ENCODE measurements at regions not wholly inside any gene's neighbourhood (a gene's known extent, or its start where the extent isn't known, plus 50 kb on each side); places are given as distances from the start of the nearest gene placed in this dataset.

DNA sequence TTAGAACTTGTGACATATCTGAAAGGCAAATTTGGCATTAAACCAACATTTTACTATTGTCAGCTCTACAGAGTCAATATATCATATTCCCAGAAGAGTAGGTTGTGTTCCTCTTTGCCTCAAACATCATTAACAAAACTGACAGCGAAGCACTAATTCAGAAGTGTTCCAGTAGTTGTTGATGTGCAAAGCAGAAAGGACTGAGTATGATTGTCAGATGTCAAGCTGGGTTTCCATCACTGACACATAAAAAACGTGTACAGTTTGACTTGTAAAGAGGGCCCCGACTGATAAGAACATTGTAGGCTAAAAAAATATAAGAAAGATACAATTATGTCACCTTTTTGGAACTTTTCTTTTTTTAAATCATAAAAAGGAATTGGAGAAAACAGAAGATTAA is 101.5 kb upstream of the ZNF608 start:
- CTCF ChIA-PET, result no interaction called here
- Histone ChIP-seq H3K9ac (replicated peaks; ENCODE audit: extremely low read depth, insufficient read depth, low read length) (no peak overlapping the region), H3K27ac (ENCODE audit: insufficient read depth, low read depth, low read length) (no peak overlapping the region), H3K4me2 (ENCODE audit: insufficient read depth, low read length) (no peak overlapping the region), H3K9me3 (replicated peaks; ENCODE audit: control insufficient read depth, insufficient read depth, low read length) (no peaks in the 10 kb centered on the region), H3K9me1 (replicated peaks; ENCODE audit: control insufficient read depth, extremely low read depth, insufficient read depth, low read length) (no peaks in the 10 kb centered on the region), H4K20me1 (replicated peaks; ENCODE audit: control insufficient read depth, extremely low read depth, insufficient read depth, low read length) (no peaks in the 10 kb centered on the region), H3K36me3 (ENCODE audit: control insufficient read depth in 2 of 2, extremely low read depth in 1 of 2, insufficient read depth in 2 of 2, low read length in 2 of 2) (no peaks in the 10 kb centered on the region), H2AFZ (ENCODE audit: low read depth, low read length) (no peak overlapping the region), H3K27me3 (ENCODE audit: control insufficient read depth in 2 of 2, insufficient read depth in 2 of 2, low read length in 2 of 2) (no peaks in the 10 kb centered on the region), H3K79me2 (ENCODE audit: control insufficient read depth, insufficient read depth, low read length) (no peaks in the 10 kb centered on the region), H3K4me1 (ENCODE audit: control insufficient read depth, extremely low read depth, insufficient read depth, low read length) (no peaks in the 10 kb centered on the region), H3K4me3 (replicated peaks in 1 of 3; ENCODE audit: insufficient read depth in 1 of 3, low read depth in 1 of 3, low read length in 3 of 3) (no peak overlapping the region)
- no peak for FAIRE-seq
- POLR2A ChIA-PET, result no interaction called here
- dilution Hi-C loops (cut with MboI; ENCODE audit: extremely low pct_ligation_motif_present, low sequenced_read_pairs), result no loop called here
- DNase-seq (ENCODE audit: low read depth, low spot score), result no peak
- no TSS peak for BruUV-seq (replicated peaks)
- TF ChIP-seq, protein P1, sequence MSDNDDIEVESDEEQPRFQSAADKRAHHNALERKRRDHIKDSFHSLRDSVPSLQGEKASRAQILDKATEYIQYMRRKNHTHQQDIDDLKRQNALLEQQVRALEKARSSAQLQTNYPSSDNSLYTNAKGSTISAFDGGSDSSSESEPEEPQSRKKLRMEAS (IDR thresholded peaks at IDR 0.05; ENCODE audit: insufficient read depth, insufficient read length), result no peak
- TF ChIP-seq, protein P2, sequence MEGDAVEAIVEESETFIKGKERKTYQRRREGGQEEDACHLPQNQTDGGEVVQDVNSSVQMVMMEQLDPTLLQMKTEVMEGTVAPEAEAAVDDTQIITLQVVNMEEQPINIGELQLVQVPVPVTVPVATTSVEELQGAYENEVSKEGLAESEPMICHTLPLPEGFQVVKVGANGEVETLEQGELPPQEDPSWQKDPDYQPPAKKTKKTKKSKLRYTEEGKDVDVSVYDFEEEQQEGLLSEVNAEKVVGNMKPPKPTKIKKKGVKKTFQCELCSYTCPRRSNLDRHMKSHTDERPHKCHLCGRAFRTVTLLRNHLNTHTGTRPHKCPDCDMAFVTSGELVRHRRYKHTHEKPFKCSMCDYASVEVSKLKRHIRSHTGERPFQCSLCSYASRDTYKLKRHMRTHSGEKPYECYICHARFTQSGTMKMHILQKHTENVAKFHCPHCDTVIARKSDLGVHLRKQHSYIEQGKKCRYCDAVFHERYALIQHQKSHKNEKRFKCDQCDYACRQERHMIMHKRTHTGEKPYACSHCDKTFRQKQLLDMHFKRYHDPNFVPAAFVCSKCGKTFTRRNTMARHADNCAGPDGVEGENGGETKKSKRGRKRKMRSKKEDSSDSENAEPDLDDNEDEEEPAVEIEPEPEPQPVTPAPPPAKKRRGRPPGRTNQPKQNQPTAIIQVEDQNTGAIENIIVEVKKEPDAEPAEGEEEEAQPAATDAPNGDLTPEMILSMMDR (IDR thresholded peaks at IDR 0.05; ENCODE audit: extremely low read depth in 1 of 2, insufficient read depth in 1 of 2, low read depth in 1 of 2, low read length in 2 of 2), result no peak
- TF ChIP-seq MYC (IDR thresholded peaks at IDR 0.05; ENCODE audit: low read depth, low read length) (no peak), GATA2 (IDR thresholded peaks at IDR 0.05; ENCODE audit: insufficient read depth, insufficient read length, low read depth, low read length) (no peak), POLR2A (IDR thresholded peaks at IDR 0.05; ENCODE audit: low read depth, low read length) (no peak), JUN (IDR thresholded peaks at IDR 0.05; ENCODE audit: borderline replicate concordance, insufficient read depth, insufficient read length, low read depth) (no peak), FOS (IDR thresholded peaks at IDR 0.05; ENCODE audit: borderline replicate concordance, insufficient read depth, low read length) (no peak), POLR2AphosphoS5 (IDR thresholded peaks at IDR 0.05; ENCODE audit: insufficient read depth, low read depth, low read length) (no peak), EZH2 (IDR thresholded peaks at IDR 0.05; ENCODE audit: borderline replicate concordance, low read depth, low read length, severe bottlenecking) (no peak)
- intact Hi-C loops (cut with micrococcal nuclease), result no loop called here

Data from endothelial cell of umbilical vein (primary cell).